HCT116 (cell line): ENCODE measurements at regions not wholly inside any gene's neighbourhood (a gene's known extent, or its start where the extent isn't known, plus 50 kb on each side); places are given as distances from the start of the nearest gene placed in this dataset.

ENCODE experiments used
- ATF3 ChIP-seq: IDR thresholded peaks from 2 replicates; pipeline ENCODE4 v1.6.1; 2012
- CBX3 ChIP-seq: IDR thresholded peaks from 2 replicates; pipeline ENCODE4 v1.6.1; 2012; ENCODE audit warnings: low read depth
- ELF1 ChIP-seq: IDR thresholded peaks from 2 replicates; pipeline ENCODE4 v1.6.1; 2012; ENCODE audit warnings: low read depth, borderline replicate concordance
- EZH2 ChIP-seq: fragments of 200-600 bp; sonication (generic); IDR thresholded peaks from 2 replicates; pipeline ENCODE4 v1.6.1; 2017; ENCODE audit warnings: antibody characterized with exemption, mixed run types
- POLR2A ChIP-seq: IDR thresholded peaks from 2 replicates; pipeline ENCODE4 v1.7.0; 2011; ENCODE audit warnings: borderline replicate concordance; ENCODE audit not compliant: insufficient read depth, insufficient read length; ENCODE audit errors: extremely low read depth
- POLR2AphosphoS5 ChIP-seq: IDR thresholded peaks from 2 replicates; pipeline ENCODE4 v1.6.1; 2011; ENCODE audit warnings: mild to moderate bottlenecking, low read depth, low read length, moderate library complexity
- RAD21 ChIP-seq: IDR thresholded peaks from 2 replicates; pipeline ENCODE4 v1.6.1; 2012; ENCODE audit warnings: low read depth, mild to moderate bottlenecking
- SIN3A ChIP-seq: IDR thresholded peaks from 2 replicates; pipeline ENCODE4 v1.6.1; 2012; ENCODE audit warnings: low read depth
- YY1 ChIP-seq: IDR thresholded peaks from 2 replicates; pipeline ENCODE4 v1.6.1; 2011; ENCODE audit warnings: low read length, low read depth, moderate library complexity, mild to moderate bottlenecking; ENCODE audit not compliant: insufficient replicate concordance; ENCODE audit errors: extremely low read depth
- TF ChIP-seq, protein P1 (sequence below), 3 experiments: fragments of 200-600 bp in 1 of 3; sonication (generic) in 1 of 3; IDR thresholded peaks in 2 of 3; conservative IDR thresholded peaks in 1 of 3; 2 replicates each; pipeline ENCODE4 v1.5.1; 2012 to 2017; ENCODE audit warnings: low read depth in 2 of 3, low read length in 2 of 3, antibody characterized with exemption in 1 of 3, borderline replicate concordance in 1 of 3, control low read depth in 1 of 3, mild to moderate bottlenecking in 1 of 3, mixed read lengths in 1 of 3, mixed run types in 1 of 3, moderate library complexity in 1 of 3; ENCODE audit not compliant: insufficient read depth in 1 of 3
- TF ChIP-seq, protein P2 (sequence below): IDR thresholded peaks from 2 replicates; pipeline ENCODE4 v1.6.1; 2012
- TF ChIP-seq, protein P3 (sequence below): IDR thresholded peaks from 2 replicates; pipeline ENCODE4 v1.6.1; 2012; ENCODE audit warnings: low read depth

GRCh38 chr5:125530833-125531615 is 784.6 kb upstream of the ZNF608 start:
- TF ChIP-seq, protein P1, sequence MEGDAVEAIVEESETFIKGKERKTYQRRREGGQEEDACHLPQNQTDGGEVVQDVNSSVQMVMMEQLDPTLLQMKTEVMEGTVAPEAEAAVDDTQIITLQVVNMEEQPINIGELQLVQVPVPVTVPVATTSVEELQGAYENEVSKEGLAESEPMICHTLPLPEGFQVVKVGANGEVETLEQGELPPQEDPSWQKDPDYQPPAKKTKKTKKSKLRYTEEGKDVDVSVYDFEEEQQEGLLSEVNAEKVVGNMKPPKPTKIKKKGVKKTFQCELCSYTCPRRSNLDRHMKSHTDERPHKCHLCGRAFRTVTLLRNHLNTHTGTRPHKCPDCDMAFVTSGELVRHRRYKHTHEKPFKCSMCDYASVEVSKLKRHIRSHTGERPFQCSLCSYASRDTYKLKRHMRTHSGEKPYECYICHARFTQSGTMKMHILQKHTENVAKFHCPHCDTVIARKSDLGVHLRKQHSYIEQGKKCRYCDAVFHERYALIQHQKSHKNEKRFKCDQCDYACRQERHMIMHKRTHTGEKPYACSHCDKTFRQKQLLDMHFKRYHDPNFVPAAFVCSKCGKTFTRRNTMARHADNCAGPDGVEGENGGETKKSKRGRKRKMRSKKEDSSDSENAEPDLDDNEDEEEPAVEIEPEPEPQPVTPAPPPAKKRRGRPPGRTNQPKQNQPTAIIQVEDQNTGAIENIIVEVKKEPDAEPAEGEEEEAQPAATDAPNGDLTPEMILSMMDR (IDR thresholded peaks at IDR 0.05 in 2 of 3, conservative IDR thresholded peaks at IDR 0.05 in 1 of 3; ENCODE audit: borderline replicate concordance in 1 of 3, insufficient read depth in 1 of 3, low read depth in 2 of 3, low read length in 2 of 3) = no peak
- TF ChIP-seq POLR2A (no peak), CBX3 (no peak), ELF1 (no peak), POLR2AphosphoS5 (no peak), SIN3A (no peak), EZH2 (no peak), ATF3 (no peak), RAD21 (no peak), YY1 (no peak)
- TF ChIP-seq, protein P2, sequence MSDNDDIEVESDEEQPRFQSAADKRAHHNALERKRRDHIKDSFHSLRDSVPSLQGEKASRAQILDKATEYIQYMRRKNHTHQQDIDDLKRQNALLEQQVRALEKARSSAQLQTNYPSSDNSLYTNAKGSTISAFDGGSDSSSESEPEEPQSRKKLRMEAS = no peak
- TF ChIP-seq, protein P3, sequence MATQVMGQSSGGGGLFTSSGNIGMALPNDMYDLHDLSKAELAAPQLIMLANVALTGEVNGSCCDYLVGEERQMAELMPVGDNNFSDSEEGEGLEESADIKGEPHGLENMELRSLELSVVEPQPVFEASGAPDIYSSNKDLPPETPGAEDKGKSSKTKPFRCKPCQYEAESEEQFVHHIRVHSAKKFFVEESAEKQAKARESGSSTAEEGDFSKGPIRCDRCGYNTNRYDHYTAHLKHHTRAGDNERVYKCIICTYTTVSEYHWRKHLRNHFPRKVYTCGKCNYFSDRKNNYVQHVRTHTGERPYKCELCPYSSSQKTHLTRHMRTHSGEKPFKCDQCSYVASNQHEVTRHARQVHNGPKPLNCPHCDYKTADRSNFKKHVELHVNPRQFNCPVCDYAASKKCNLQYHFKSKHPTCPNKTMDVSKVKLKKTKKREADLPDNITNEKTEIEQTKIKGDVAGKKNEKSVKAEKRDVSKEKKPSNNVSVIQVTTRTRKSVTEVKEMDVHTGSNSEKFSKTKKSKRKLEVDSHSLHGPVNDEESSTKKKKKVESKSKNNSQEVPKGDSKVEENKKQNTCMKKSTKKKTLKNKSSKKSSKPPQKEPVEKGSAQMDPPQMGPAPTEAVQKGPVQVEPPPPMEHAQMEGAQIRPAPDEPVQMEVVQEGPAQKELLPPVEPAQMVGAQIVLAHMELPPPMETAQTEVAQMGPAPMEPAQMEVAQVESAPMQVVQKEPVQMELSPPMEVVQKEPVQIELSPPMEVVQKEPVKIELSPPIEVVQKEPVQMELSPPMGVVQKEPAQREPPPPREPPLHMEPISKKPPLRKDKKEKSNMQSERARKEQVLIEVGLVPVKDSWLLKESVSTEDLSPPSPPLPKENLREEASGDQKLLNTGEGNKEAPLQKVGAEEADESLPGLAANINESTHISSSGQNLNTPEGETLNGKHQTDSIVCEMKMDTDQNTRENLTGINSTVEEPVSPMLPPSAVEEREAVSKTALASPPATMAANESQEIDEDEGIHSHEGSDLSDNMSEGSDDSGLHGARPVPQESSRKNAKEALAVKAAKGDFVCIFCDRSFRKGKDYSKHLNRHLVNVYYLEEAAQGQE = no peak
